Fibroblast of lung (primary cell): ENCODE measurements at regions not wholly inside any gene's neighbourhood (a gene's known extent, or its start where the extent isn't known, plus 50 kb on each side); places are given as distances from the start of the nearest gene placed in this dataset.

Source experiments
- DNase-seq, 2 donors: peaks; one replicate each; pipeline versions ENCODE4 v3.0.0 to v3.0.0-alpha.2; 2010; ENCODE audit warnings: low read depth in 2 of 2
- H2AFZ ChIP-seq: 2 replicates; pipeline ENCODE4 v1.5.1; 2012; ENCODE audit warnings: low read length, control low read depth, inconsistent platforms
- H3K27ac ChIP-seq: 2 replicates; pipeline ENCODE4 v1.5.1; 2011; ENCODE audit warnings: low read length, control low read depth; ENCODE audit not compliant: insufficient read depth
- H3K27me3 ChIP-seq: 2 replicates; pipeline ENCODE4 v1.5.1; 2011; ENCODE audit warnings: mild to moderate bottlenecking, low read length; ENCODE audit not compliant: control insufficient read depth, insufficient read depth
- H3K36me3 ChIP-seq: 2 replicates; pipeline ENCODE4 v1.5.1; 2011; ENCODE audit warnings: low read length; ENCODE audit not compliant: control insufficient read depth, insufficient read depth
- H3K4me1 ChIP-seq: 2 replicates; pipeline ENCODE4 v1.5.1; 2011; ENCODE audit warnings: low read length; ENCODE audit not compliant: control insufficient read depth, insufficient read depth; ENCODE audit errors: extremely low read depth
- H3K4me2 ChIP-seq: 2 replicates; pipeline ENCODE4 v1.5.1; 2011; ENCODE audit warnings: low read length, control low read depth; ENCODE audit not compliant: insufficient read depth; ENCODE audit errors: extremely low read depth
- H3K4me3 ChIP-seq, 4 experiments: fragments of 200-600 bp in 1 of 4; sonication (generic) in 1 of 4; replicated peaks in 1 of 4; 2 replicates each; pipeline ENCODE4 v1.5.1; 2011 to 2016; ENCODE audit warnings: low read length in 4 of 4, low read depth in 3 of 4, mild to moderate bottlenecking in 3 of 4, control low read depth in 2 of 4, inconsistent platforms in 1 of 4, mixed read lengths in 1 of 4; ENCODE audit not compliant: insufficient read depth in 1 of 4; ENCODE audit errors: control extremely low read depth in 1 of 4
- H3K79me2 ChIP-seq: 2 replicates; pipeline ENCODE4 v1.5.1; 2012; ENCODE audit warnings: mild to moderate bottlenecking, low read length, inconsistent platforms; ENCODE audit not compliant: control insufficient read depth, insufficient read depth
- H3K9ac ChIP-seq: 2 replicates; pipeline ENCODE4 v1.5.1; 2011; ENCODE audit warnings: mild to moderate bottlenecking, low read length, control low read depth; ENCODE audit not compliant: insufficient read depth
- H3K9me3 ChIP-seq: 2 replicates; pipeline ENCODE4 v1.5.1; 2012; ENCODE audit warnings: low read depth, low read length; ENCODE audit not compliant: control insufficient read depth, insufficient read depth
- H4K20me1 ChIP-seq: 2 replicates; pipeline ENCODE4 v1.5.1; 2011; ENCODE audit warnings: low read length; ENCODE audit not compliant: control insufficient read depth, insufficient read depth; ENCODE audit errors: extremely low read depth
- CTCF ChIP-seq, 2 donors: IDR thresholded peaks in 1 of 2; conservative IDR thresholded peaks in 1 of 2; 1 replicate in 1 of 2; 2 replicates in 1 of 2; pipeline ENCODE4 v1.5.1; 2011 to 2012; ENCODE audit warnings: low read length in 2 of 2, control low read depth in 1 of 2, inconsistent platforms in 1 of 2, low read depth in 1 of 2, mild to moderate bottlenecking in 1 of 2
- EZH2 ChIP-seq: IDR thresholded peaks from 2 replicates; pipeline ENCODE4 v1.5.1; 2012; ENCODE audit warnings: low read length, control low read depth, mild to moderate bottlenecking; ENCODE audit errors: missing control alignments

- H3K9ac ChIP-seq = no peak overlapping the region
- TF ChIP-seq EZH2 (no peak), CTCF (conservative IDR thresholded peaks at IDR 0.05 in 1 of 2, IDR thresholded peaks at IDR 0.05 in 1 of 2; ENCODE audit: low read depth in 1 of 2, low read length in 2 of 2) (no peak)
- no peak for DNase-seq
Observed at GRCh38 chr1:65596768-65597167, 176.3 kb downstream of the LEPR start.

GRCh38 chr1:65605621-65606020 lies 185.2 kb downstream of the LEPR start:
- Histone ChIP-seq H3K36me3 (no peaks in the 10 kb centered on the region), H4K20me1 (no peaks in the 10 kb centered on the region), H3K27me3 (no peaks in the 10 kb centered on the region), H3K9me3 (no peaks in the 10 kb centered on the region), H3K79me2 (no peaks in the 10 kb centered on the region), H3K9ac (no peak overlapping the region), H3K4me1 (no peaks in the 10 kb centered on the region), H2AFZ (no peak overlapping the region), H3K4me3 (no peak overlapping the region), H3K27ac (no peak overlapping the region), H3K4me2 (no peak overlapping the region)
- peak in 1 of 2 donors; percentile 39 for DNase-seq
- no peak for TF ChIP-seq EZH2
- TF ChIP-seq CTCF (conservative IDR thresholded peaks at IDR 0.05 in 1 of 2, IDR thresholded peaks at IDR 0.05 in 1 of 2; ENCODE audit: low read depth in 1 of 2, low read length in 2 of 2) = no peak

More at GRCh38 chr1:65596768-65597167, 176.3 kb downstream of the LEPR start:
- Histone ChIP-seq H3K27ac (no peak overlapping the region), H3K27me3 (no peaks in the 10 kb centered on the region), H3K4me3 (no peak overlapping the region), H3K4me2 (no peak overlapping the region), H3K79me2 (no peaks in the 10 kb centered on the region), H3K4me1 (no peaks in the 10 kb centered on the region), H4K20me1 (no peaks in the 10 kb centered on the region), H3K9me3 (no peaks in the 10 kb centered on the region), H2AFZ (no peak overlapping the region), H3K36me3 (no peaks in the 10 kb centered on the region)

- Histone ChIP-seq H3K9ac (no peak overlapping the region), H3K36me3 (no peaks in the 10 kb centered on the region), H3K4me2 (no peak overlapping the region), H4K20me1 (no peaks in the 10 kb centered on the region), H2AFZ (no peak overlapping the region), H3K4me1 (no peaks in the 10 kb centered on the region), H3K4me3 (no peak overlapping the region), H3K9me3 (no peaks in the 10 kb centered on the region), H3K27me3 (no peaks in the 10 kb centered on the region), H3K79me2 (no peaks in the 10 kb centered on the region), H3K27ac (no peak overlapping the region)
- no peak for DNase-seq
- TF ChIP-seq CTCF (conservative IDR thresholded peaks at IDR 0.05 in 1 of 2, IDR thresholded peaks at IDR 0.05 in 1 of 2; ENCODE audit: low read depth in 1 of 2, low read length in 2 of 2) (no peak), EZH2 (no peak)
Observed at GRCh38 chr1:65606426-65606825, 186.0 kb downstream of the LEPR start.
